Hepatocyte (in vitro differentiated cells): ENCODE measurements at regions not wholly inside any gene's neighbourhood (a gene's known extent, or its start where the extent isn't known, plus 50 kb on each side); places are given as distances from the start of the nearest gene placed in this dataset.

Experiments
- CTCF ChIP-seq: fragments of 200-600 bp; sonication (generic); IDR thresholded peaks from 2 replicates; pipeline ENCODE4 v1.5.1; 2016; ENCODE audit warnings: antibody characterized with exemption, mild to moderate bottlenecking; ENCODE audit not compliant: poor library complexity
- EZH2 ChIP-seq: fragments of 200-600 bp; sonication (generic); IDR thresholded peaks from 2 replicates; pipeline ENCODE4 v1.6.1; 2016; ENCODE audit warnings: antibody characterized with exemption, mild to moderate bottlenecking, borderline replicate concordance
- EZH2phosphoT487 ChIP-seq: fragments of 200-600 bp; sonication (generic); IDR thresholded peaks from one replicate; pipeline ENCODE4 v1.6.1; 2018; ENCODE audit warnings: antibody characterized with exemption, mild to moderate bottlenecking, low read depth, moderate library complexity; ENCODE audit not compliant: unreplicated experiment, severe bottlenecking

DNA sequence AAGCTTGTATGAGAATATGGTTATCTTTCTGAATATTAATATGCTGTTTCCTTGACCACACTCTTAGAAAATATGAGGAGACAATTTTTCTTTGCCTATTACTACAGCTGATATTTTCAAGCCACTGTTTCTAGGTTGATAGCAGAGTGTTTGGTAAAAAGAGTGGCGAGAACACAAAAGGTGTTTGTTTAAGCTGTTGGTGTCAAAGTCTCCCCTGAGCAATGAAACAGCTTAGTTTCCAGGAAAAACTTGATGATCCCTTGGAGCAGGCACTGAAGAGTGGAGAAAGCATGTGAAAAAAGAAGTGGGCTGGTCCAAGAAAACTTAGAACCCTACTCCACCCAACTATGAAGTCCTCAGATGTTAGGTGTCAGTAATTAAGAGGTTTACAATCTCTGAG is 182.7 kb downstream of the TFAP2B start:
- TF ChIP-seq CTCF (no peak), EZH2 (no peak), EZH2phosphoT487 (no peak)
